ENCODE measurements at regions not wholly inside any gene's neighbourhood (a gene's known extent, or its start where the extent isn't known, plus 50 kb on each side); places are given as distances from the start of the nearest gene placed in this dataset.

DNA sequence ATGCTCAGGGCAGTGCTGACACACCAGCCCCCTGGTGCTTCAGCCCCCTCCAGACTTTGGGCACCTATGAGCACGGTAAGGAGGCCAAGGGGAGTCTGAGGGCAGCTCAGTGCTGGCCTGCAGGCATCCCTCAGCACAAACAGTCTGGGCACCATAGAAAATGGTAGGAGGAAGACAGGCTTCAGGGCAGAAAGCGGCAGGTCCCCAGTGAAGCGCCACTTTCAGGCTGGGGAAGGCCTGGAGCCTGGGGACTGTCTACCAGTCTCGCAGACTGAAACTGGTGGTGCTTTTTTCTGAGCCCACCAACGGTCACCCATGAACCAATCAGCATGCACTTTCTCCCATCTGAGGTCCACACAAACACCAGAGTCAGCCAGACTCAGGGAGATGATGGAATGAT lies 1074.7 kb downstream of the PCDH18 start:
- Histone ChIP-seq H3K36me3 (ENCODE audit: control insufficient read depth, insufficient read depth, low read length) (no peaks in the 10 kb centered on the region), H3K27me3 (ENCODE audit: control insufficient read depth, insufficient read depth, low read length) (no peaks in the 10 kb centered on the region), H3K4me3 (ENCODE audit: low read depth, low read length) (no peak overlapping the region)
- TF ChIP-seq, protein P1, sequence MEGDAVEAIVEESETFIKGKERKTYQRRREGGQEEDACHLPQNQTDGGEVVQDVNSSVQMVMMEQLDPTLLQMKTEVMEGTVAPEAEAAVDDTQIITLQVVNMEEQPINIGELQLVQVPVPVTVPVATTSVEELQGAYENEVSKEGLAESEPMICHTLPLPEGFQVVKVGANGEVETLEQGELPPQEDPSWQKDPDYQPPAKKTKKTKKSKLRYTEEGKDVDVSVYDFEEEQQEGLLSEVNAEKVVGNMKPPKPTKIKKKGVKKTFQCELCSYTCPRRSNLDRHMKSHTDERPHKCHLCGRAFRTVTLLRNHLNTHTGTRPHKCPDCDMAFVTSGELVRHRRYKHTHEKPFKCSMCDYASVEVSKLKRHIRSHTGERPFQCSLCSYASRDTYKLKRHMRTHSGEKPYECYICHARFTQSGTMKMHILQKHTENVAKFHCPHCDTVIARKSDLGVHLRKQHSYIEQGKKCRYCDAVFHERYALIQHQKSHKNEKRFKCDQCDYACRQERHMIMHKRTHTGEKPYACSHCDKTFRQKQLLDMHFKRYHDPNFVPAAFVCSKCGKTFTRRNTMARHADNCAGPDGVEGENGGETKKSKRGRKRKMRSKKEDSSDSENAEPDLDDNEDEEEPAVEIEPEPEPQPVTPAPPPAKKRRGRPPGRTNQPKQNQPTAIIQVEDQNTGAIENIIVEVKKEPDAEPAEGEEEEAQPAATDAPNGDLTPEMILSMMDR (IDR thresholded peaks at IDR 0.05; ENCODE audit: insufficient read depth, low read length, severe bottlenecking): no peak
- no peak for DNase-seq (ENCODE audit: low read depth)
- no peak for FAIRE-seq

DNA sequence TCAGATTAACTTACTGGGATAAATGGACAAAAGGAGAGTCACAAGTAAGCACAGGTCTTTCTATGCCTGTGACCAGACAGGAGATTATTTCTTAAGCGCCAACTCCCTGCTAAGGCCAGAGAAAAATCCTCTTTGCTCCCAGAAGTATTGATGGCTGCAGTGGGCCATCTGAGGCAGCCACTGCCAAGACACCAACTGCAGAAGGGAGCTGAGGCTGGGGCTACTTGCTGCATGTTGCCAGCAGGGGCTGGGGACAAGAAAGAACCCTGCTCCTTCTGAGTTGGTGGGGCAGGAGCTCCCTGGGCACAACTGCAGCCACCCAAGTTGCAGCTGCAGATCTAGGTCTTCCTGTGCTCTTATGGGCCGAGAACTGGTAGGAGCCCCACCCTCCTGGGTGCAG lies 1075.3 kb downstream of the PCDH18 start:
- DNase-seq (ENCODE audit: low read depth) (no peak), FAIRE-seq (no peak)
- no peaks in the 10 kb centered on the region for H3K27me3 ChIP-seq (ENCODE audit: control insufficient read depth, insufficient read depth, low read length)
- no peaks in the 10 kb centered on the region for H3K36me3 ChIP-seq (ENCODE audit: control insufficient read depth, insufficient read depth, low read length)
- no peak overlapping the region for H3K4me3 ChIP-seq (ENCODE audit: low read depth, low read length)
- TF ChIP-seq, protein P1 (IDR thresholded peaks at IDR 0.05; ENCODE audit: insufficient read depth, low read length, severe bottlenecking): no peak

DNA sequence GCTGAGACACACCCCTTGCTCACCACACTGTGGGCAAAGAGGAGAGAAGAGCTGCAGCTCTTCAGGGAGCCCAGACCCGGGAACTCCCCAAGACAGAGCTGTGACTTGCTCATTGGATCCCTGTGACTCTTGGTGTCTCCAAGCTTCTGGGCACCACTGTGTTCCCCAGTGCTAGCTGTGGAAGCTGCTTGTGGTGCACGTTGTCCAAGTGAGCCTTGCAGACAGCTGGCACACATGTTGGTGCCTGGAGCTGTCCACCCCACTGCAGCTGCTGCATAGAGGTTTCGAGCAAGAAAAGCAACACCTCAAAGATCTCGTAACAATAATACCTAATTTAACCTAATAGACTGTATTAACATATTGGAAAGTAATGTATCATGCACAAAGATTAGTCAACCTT lies 1089.3 kb downstream of the PCDH18 start:
- TF ChIP-seq, protein P1 (IDR thresholded peaks at IDR 0.05; ENCODE audit: insufficient read depth, low read length, severe bottlenecking): no peak
- no peak for FAIRE-seq
- Histone ChIP-seq H3K36me3 (ENCODE audit: control insufficient read depth, insufficient read depth, low read length) (no peaks in the 10 kb centered on the region), H3K4me3 (ENCODE audit: low read depth, low read length) (no peak overlapping the region), H3K27me3 (ENCODE audit: control insufficient read depth, insufficient read depth, low read length) (no peaks in the 10 kb centered on the region)
- no peak for DNase-seq (ENCODE audit: low read depth)

DNA sequence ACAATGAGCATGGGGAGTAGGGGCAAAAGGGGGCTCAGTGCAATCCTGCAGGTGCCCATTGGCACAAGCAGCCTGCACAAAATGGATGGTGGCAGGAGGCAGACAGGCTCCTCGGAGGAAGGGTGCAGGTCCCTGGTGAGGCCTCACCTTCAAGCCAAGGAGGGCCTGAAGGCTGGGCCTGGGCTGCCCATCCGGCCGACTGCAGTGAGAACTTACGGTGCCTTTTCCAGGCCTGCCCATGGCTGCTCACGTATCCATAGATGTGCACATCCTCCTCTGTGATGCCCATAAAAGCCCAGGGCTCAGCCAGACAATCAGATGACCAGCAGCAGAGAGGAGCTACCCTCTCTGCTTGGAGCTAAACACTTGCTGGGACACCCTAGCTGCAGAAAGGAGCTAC lies 1089.8 kb downstream of the PCDH18 start:
- H3K4me3 ChIP-seq (ENCODE audit: low read depth, low read length): no peak overlapping the region
- no peak for DNase-seq (ENCODE audit: low read depth)
- no peaks in the 10 kb centered on the region for H3K27me3 ChIP-seq (ENCODE audit: control insufficient read depth, insufficient read depth, low read length)
- no peak for FAIRE-seq
- no peaks in the 10 kb centered on the region for H3K36me3 ChIP-seq (ENCODE audit: control insufficient read depth, insufficient read depth, low read length)
- TF ChIP-seq, protein P1 (IDR thresholded peaks at IDR 0.05; ENCODE audit: insufficient read depth, low read length, severe bottlenecking): no peak

DNA sequence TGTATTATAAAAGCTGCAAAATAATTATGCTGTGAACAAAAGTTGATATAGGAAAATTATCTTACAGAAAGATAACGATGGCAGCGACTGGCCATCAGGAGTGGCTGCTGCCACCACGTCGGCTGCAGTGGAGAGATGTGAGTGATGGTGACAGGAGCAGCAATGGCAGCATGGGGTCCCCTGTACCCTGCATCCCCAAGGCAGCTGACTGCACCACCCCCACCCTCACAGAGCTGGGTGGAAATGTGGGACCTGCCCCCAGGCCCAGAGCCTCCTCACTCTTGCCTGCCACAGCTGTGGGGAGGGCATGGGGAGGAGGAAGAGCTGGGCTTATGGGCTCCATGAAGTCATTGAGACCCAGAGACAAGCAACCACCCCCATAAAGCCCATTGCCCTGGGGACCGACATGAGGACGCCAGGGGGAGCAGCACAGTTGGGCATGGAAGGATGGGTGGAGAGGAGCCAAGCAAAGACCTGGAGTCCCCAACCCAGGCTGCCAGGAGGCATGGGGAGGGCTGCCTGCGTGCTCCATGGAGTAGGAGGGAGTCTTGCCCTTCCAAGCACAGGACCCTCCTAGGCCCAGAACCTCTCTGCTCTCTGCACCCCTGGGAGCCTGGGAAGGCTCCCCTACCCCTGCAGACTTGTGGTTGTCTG lies 1090.5 kb downstream of the PCDH18 start:
- no peak for DNase-seq (ENCODE audit: low read depth)
- Histone ChIP-seq H3K4me3 (ENCODE audit: low read depth, low read length) (no peak overlapping the region), H3K27me3 (ENCODE audit: control insufficient read depth, insufficient read depth, low read length) (no peaks in the 10 kb centered on the region), H3K36me3 (ENCODE audit: control insufficient read depth, insufficient read depth, low read length) (no peaks in the 10 kb centered on the region)
- no peak for FAIRE-seq
- TF ChIP-seq, protein P1 (IDR thresholded peaks at IDR 0.05; ENCODE audit: insufficient read depth, low read length, severe bottlenecking): no peak

DNA sequence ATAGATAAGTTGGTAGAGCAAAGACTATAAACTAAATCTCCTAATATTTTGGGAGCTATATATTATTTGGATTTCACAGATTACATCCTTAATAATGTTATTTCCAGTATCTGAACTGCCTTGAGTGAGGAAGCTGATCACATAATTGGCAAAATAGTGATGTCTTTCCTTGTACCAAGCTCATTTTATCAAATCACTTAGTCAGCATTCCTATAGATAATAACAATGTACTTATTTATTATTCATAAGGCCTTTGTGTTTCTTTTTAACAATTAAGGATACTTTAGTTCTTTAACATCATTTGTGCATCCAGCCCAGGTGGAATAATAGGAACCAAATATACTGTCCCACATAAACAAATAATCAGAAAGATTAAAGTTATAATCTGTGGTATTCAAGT lies 1093.6 kb downstream of the PCDH18 start:
- no peak for DNase-seq (ENCODE audit: low read depth)
- TF ChIP-seq, protein P1 (IDR thresholded peaks at IDR 0.05; ENCODE audit: insufficient read depth, low read length, severe bottlenecking): no peak
- FAIRE-seq: no peak

More for the DNA sequence above, 1093.6 kb downstream of the PCDH18 start:
- H3K36me3 ChIP-seq (ENCODE audit: control insufficient read depth, insufficient read depth, low read length): no peaks in the 10 kb centered on the region
- no peaks in the 10 kb centered on the region for H3K27me3 ChIP-seq (ENCODE audit: control insufficient read depth, insufficient read depth, low read length)
- no peak overlapping the region for H3K4me3 ChIP-seq (ENCODE audit: low read depth, low read length)
